ENCODE measurements at regions not wholly inside any gene's neighbourhood (a gene's known extent, or its start where the extent isn't known, plus 50 kb on each side); places are given as distances from the start of the nearest gene placed in this dataset.
"Not testable (repeated sequence)": the region's sequence is repeated elsewhere in the genome, so short reads cannot be mapped to it uniquely, and the experiment has no call there.

- no peak for TF ChIP-seq CTCF (IDR thresholded peaks at IDR 0.05; ENCODE audit: unreplicated experiment)
- intact Hi-C loops (cut with micrococcal nuclease; ENCODE audit: unreplicated experiment): loop anchor here (10.0 kb wide), 1 partner anchor 908 kb away; no protein-coding TSS in a partner anchor
- no peaks in the 10 kb centered on the region for H3K9me3 Mint-ChIP-seq (ENCODE audit: low read depth, unreplicated experiment)
- CTCF ChIA-PET: no interaction called here
- no peak for DNase-seq
- H3K4me1 Mint-ChIP-seq (ENCODE audit: low read depth, unreplicated experiment): no peaks in the 10 kb centered on the region
- peaks cover 44% of the 10 kb centered on the region for H3K27me3 Mint-ChIP-seq (ENCODE audit: unreplicated experiment)
- H3K4me3 Mint-ChIP-seq (ENCODE audit: low read depth, unreplicated experiment): no peak overlapping the region
- H3K36me3 Mint-ChIP-seq (ENCODE audit: insufficient read depth, unreplicated experiment): no peaks in the 10 kb centered on the region
- no peak overlapping the region for H3K27ac Mint-ChIP-seq (ENCODE audit: unreplicated experiment)
- BruUV-seq (replicated peaks): no TSS peak
Observed at GRCh38 chrX:39267176-39267575, 465.9 kb downstream of the MID1IP1 start.

DNA sequence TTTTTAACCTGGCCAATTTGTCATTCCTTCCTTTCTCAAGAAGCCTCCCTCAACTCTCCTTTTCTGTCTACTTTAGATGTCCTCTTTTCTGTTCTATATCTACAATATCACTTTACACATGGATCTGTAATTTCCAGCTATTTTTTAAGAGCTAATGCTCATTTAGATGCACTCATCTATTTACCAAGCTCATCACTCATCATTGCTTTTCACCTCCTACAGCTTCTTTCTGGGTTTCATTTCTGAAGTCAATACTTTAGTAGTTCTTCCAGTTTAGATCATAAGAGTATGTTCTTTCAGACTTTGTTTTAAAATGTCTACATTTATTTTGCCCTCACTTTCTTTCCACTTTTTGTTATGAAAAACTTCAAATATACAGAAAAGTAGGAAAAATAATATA lies 466.9 kb downstream of the MID1IP1 start:
- peaks cover 53% of the 10 kb centered on the region for H3K27me3 Mint-ChIP-seq (ENCODE audit: unreplicated experiment)
- no peak for DNase-seq
- no TSS peak for BruUV-seq (replicated peaks)
- H3K4me1 Mint-ChIP-seq (ENCODE audit: low read depth, unreplicated experiment): no peaks in the 10 kb centered on the region
- intact Hi-C loops (cut with micrococcal nuclease; ENCODE audit: unreplicated experiment): loop anchor here (10.0 kb wide), 1 partner anchor 907 kb away; no protein-coding TSS in a partner anchor
- no peaks in the 10 kb centered on the region for H3K9me3 Mint-ChIP-seq (ENCODE audit: low read depth, unreplicated experiment)
- H3K4me3 Mint-ChIP-seq (ENCODE audit: low read depth, unreplicated experiment): no peak overlapping the region
- no peak overlapping the region for H3K27ac Mint-ChIP-seq (ENCODE audit: unreplicated experiment)
- TF ChIP-seq CTCF (IDR thresholded peaks at IDR 0.05; ENCODE audit: unreplicated experiment): no peak
- CTCF ChIA-PET: no interaction called here
- H3K36me3 Mint-ChIP-seq (ENCODE audit: insufficient read depth, unreplicated experiment): no peaks in the 10 kb centered on the region

GRCh38 chrX:39275500-39276068 lies 474.3 kb downstream of the MID1IP1 start:
- H3K4me1 Mint-ChIP-seq (ENCODE audit: low read depth, unreplicated experiment): no peaks in the 10 kb centered on the region
- H3K4me3 Mint-ChIP-seq (ENCODE audit: low read depth, unreplicated experiment): no peak overlapping the region
- DNase-seq: no peak
- no peaks in the 10 kb centered on the region for H3K36me3 Mint-ChIP-seq (ENCODE audit: insufficient read depth, unreplicated experiment)
- no peak for TF ChIP-seq CTCF (IDR thresholded peaks at IDR 0.05; ENCODE audit: unreplicated experiment)
- H3K27me3 Mint-ChIP-seq (ENCODE audit: unreplicated experiment): peaks cover 23% of the 10 kb centered on the region
- no TSS peak for BruUV-seq (replicated peaks)
- intact Hi-C loops (cut with micrococcal nuclease; ENCODE audit: unreplicated experiment): no loop called here
- no peak overlapping the region for H3K27ac Mint-ChIP-seq (ENCODE audit: unreplicated experiment)
- CTCF ChIA-PET: no interaction called here
- peaks cover 4% of the 10 kb centered on the region for H3K9me3 Mint-ChIP-seq (ENCODE audit: low read depth, unreplicated experiment)

- H3K27me3 Mint-ChIP-seq (ENCODE audit: unreplicated experiment): peaks cover 17% of the 10 kb centered on the region
- H3K4me1 Mint-ChIP-seq (ENCODE audit: low read depth, unreplicated experiment); intact Hi-C loops (cut with micrococcal nuclease; ENCODE audit: unreplicated experiment); H3K4me3 Mint-ChIP-seq (ENCODE audit: low read depth, unreplicated experiment); H3K27ac Mint-ChIP-seq (ENCODE audit: unreplicated experiment); BruUV-seq (replicated peaks); H3K9me3 Mint-ChIP-seq (ENCODE audit: low read depth, unreplicated experiment); DNase-seq; CTCF ChIA-PET; H3K36me3 Mint-ChIP-seq (ENCODE audit: insufficient read depth, unreplicated experiment): not testable (repeated sequence)
Observed at GRCh38 chrX:39277685-39278390, 476.6 kb downstream of the MID1IP1 start.

DNA sequence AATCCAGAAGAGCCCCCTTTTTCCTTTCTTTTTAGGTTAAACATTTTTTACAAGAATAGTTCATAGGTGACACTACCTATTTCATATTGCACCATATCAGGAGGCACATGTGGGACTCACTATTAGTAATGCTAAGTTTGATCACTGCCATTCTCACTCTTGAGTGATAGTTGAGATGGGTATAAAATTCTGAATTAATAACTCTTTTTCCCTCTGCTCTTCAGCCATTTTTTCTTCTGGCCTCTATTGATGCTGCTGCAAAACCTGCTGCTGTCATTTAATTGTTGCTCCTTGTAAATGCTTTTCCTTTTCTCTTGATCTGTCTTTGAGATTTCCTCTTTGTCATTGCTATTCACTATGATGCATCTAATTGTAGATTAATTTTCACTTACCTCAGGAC lies 482.0 kb downstream of the MID1IP1 start:
- DNase-seq: no peak
- Mint-ChIP-seq H3K36me3 (ENCODE audit: insufficient read depth, unreplicated experiment) (no peaks in the 10 kb centered on the region), H3K27ac (ENCODE audit: unreplicated experiment) (no peak overlapping the region), H3K4me1 (ENCODE audit: low read depth, unreplicated experiment) (no peaks in the 10 kb centered on the region), H3K9me3 (ENCODE audit: low read depth, unreplicated experiment) (peaks cover 6% of the 10 kb centered on the region), H3K27me3 (ENCODE audit: unreplicated experiment) (no peaks in the 10 kb centered on the region), H3K4me3 (ENCODE audit: low read depth, unreplicated experiment) (no peak overlapping the region)
- TF ChIP-seq CTCF (IDR thresholded peaks at IDR 0.05; ENCODE audit: unreplicated experiment): no peak
- BruUV-seq (replicated peaks): no TSS peak
- CTCF ChIA-PET: no interaction called here
- intact Hi-C loops (cut with micrococcal nuclease; ENCODE audit: unreplicated experiment): no loop called here

Measured in Calu3 (cell line).